MM.1S (cell line): ENCODE measurements at regions not wholly inside any gene's neighbourhood (a gene's known extent, or its start where the extent isn't known, plus 50 kb on each side); places are given as distances from the start of the nearest gene placed in this dataset.

ENCODE experiments used
- DNase-seq: peaks from one replicate; pipeline ENCODE4 v3.0.0-alpha.2; 2015
- H2AFZ ChIP-seq: fragments of 300-600 bp; sonication (generic); 2 replicates; pipeline ENCODE4 v1.6.0; 2016; ENCODE audit warnings: antibody characterized with exemption, low read length
- H3F3A ChIP-seq: fragments of 300-600 bp; sonication (generic); 2 replicates; pipeline ENCODE4 v1.6.1; 2016; ENCODE audit warnings: mild to moderate bottlenecking, antibody characterized with exemption, low read length, moderate library complexity, mixed read lengths; ENCODE audit not compliant: insufficient read depth
- H3K27ac ChIP-seq: fragments of 300-600 bp; sonication (generic); 2 replicates; pipeline ENCODE4 v1.5.1; 2016; ENCODE audit warnings: mild to moderate bottlenecking, low read length
- H3K27me3 ChIP-seq: fragments of 300-600 bp; sonication (generic); replicated peaks from 2 replicates; pipeline ENCODE4 v1.6.0; 2016; ENCODE audit warnings: low read length; ENCODE audit not compliant: insufficient read depth
- H3K36me3 ChIP-seq: fragments of 300-600 bp; sonication (generic); replicated peaks from 2 replicates; pipeline ENCODE4 v1.6.1; 2016; ENCODE audit warnings: mild to moderate bottlenecking, low read length, mixed read lengths; ENCODE audit not compliant: insufficient read depth
- H3K4me1 ChIP-seq: fragments of 300-600 bp; sonication (generic); 2 replicates; pipeline ENCODE4 v1.6.1; 2016; ENCODE audit warnings: low read length, mixed read lengths
- H3K4me2 ChIP-seq: fragments of 300-600 bp; sonication (generic); 2 replicates; pipeline ENCODE4 v1.6.0; 2016; ENCODE audit warnings: low read depth, low read length
- H3K4me3 ChIP-seq: fragments of 300-600 bp; sonication (generic); 2 replicates; pipeline ENCODE4 v1.5.1; 2016; ENCODE audit warnings: low read length, mixed read lengths
- H3K79me2 ChIP-seq: fragments of 300-600 bp; sonication (generic); 2 replicates; pipeline ENCODE4 v1.6.1; 2016; ENCODE audit warnings: mixed run types, low read length, mixed read lengths
- H3K9ac ChIP-seq: fragments of 300-600 bp; sonication (generic); 2 replicates; pipeline ENCODE4 v1.6.1; 2016; ENCODE audit warnings: low read length, mixed read lengths
- H3K9me2 ChIP-seq: fragments of 300-600 bp; sonication (generic); replicated peaks from 2 replicates; pipeline ENCODE4 v1.6.1; 2016; ENCODE audit warnings: mild to moderate bottlenecking, low read length, mixed read lengths; ENCODE audit not compliant: insufficient read depth
- H3K9me3 ChIP-seq: fragments of 300-600 bp; sonication (generic); replicated peaks from 2 replicates; pipeline ENCODE4 v1.6.1; 2016; ENCODE audit warnings: mild to moderate bottlenecking, low read length, mixed read lengths; ENCODE audit not compliant: insufficient read depth
- H4K20me1 ChIP-seq: fragments of 300-600 bp; sonication (generic); 2 replicates; pipeline ENCODE4 v1.6.1; 2016; ENCODE audit warnings: mild to moderate bottlenecking, low read length, moderate library complexity, mixed read lengths; ENCODE audit not compliant: insufficient read depth
- EZH2 ChIP-seq: fragments of 300-600 bp; sonication (generic); optimal IDR thresholded peaks from 2 replicates; pipeline ENCODE3; 2017; ENCODE audit warnings: low read depth, mild to moderate bottlenecking, antibody characterized with exemption, low read length, mixed read lengths
- EZH2phosphoT487 ChIP-seq: fragments of 300-600 bp; sonication (generic); IDR thresholded peaks from 2 replicates; pipeline ENCODE4 v1.6.1; 2018; ENCODE audit warnings: antibody characterized with exemption, low read length
- TF ChIP-seq, protein P1 (sequence below): fragments of 300-600 bp; sonication (generic); IDR thresholded peaks from 2 replicates; pipeline ENCODE4 v1.5.1; 2016; ENCODE audit warnings: antibody characterized with exemption, low read length, mixed read lengths

DNA sequence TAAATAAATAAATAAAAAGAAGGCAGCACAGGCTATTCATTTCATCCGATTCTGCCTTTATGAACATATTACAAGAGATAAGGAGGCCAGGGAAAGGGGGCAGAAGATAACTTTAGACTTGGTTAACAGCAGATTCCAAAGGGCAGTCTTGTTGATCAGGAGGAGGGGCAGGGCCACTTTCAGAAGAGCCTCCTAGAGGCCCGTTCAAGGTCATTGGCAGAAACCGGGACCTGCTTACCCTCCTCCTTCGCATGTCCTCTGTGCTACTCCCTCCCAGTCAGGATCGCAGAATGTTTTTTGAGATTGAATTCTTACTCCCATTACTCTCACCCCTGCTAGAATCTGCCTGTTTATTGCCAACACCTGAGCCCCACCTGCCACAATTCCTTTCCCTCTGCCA is 217.0 kb upstream of the IPO5 start:
- no peaks in the 10 kb centered on the region for H3F3A ChIP-seq
- TF ChIP-seq, protein P1, sequence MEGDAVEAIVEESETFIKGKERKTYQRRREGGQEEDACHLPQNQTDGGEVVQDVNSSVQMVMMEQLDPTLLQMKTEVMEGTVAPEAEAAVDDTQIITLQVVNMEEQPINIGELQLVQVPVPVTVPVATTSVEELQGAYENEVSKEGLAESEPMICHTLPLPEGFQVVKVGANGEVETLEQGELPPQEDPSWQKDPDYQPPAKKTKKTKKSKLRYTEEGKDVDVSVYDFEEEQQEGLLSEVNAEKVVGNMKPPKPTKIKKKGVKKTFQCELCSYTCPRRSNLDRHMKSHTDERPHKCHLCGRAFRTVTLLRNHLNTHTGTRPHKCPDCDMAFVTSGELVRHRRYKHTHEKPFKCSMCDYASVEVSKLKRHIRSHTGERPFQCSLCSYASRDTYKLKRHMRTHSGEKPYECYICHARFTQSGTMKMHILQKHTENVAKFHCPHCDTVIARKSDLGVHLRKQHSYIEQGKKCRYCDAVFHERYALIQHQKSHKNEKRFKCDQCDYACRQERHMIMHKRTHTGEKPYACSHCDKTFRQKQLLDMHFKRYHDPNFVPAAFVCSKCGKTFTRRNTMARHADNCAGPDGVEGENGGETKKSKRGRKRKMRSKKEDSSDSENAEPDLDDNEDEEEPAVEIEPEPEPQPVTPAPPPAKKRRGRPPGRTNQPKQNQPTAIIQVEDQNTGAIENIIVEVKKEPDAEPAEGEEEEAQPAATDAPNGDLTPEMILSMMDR: no peak
- TF ChIP-seq EZH2: no peak
- TF ChIP-seq EZH2phosphoT487: no peak
- no peaks in the 10 kb centered on the region for H3K79me2 ChIP-seq
- no peaks in the 10 kb centered on the region for H3K27me3 ChIP-seq
- no peak overlapping the region for H3K4me3 ChIP-seq
- H2AFZ ChIP-seq: no peak overlapping the region
- no peak overlapping the region for H3K9ac ChIP-seq
- no peaks in the 10 kb centered on the region for H3K9me3 ChIP-seq
- no peaks in the 10 kb centered on the region for H4K20me1 ChIP-seq
- no peaks in the 10 kb centered on the region for H3K4me1 ChIP-seq
- H3K36me3 ChIP-seq: no peaks in the 10 kb centered on the region
- DNase-seq: no peak
- no peak overlapping the region for H3K27ac ChIP-seq
- no peaks in the 10 kb centered on the region for H3K9me2 ChIP-seq
- no peak overlapping the region for H3K4me2 ChIP-seq

DNA sequence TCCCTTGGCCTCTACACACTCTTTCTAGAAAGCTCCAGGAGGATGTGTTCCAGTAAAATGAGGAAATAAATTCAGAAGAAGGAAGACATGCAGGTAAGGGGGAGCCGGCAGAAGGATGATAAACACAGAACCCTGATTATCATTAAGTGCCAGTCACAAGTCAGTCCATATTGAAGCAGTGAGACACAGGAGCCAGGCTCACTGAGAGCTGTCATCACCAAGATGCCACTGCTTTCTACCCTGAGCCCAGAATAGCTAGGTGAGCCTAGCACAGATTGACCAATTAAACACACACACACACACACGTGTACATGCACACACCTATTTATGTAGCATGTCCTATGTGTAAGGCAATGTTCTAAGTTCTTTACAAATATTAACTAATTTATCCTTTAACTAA is 211.4 kb upstream of the IPO5 start:
- Histone ChIP-seq H3K9me2 (no peaks in the 10 kb centered on the region), H2AFZ (no peak overlapping the region), H3K27ac (no peak overlapping the region), H3F3A (no peaks in the 10 kb centered on the region), H3K4me3 (no peak overlapping the region), H3K27me3 (no peaks in the 10 kb centered on the region), H3K9ac (no peak overlapping the region), H3K4me1 (no peaks in the 10 kb centered on the region), H3K36me3 (no peaks in the 10 kb centered on the region), H3K79me2 (no peaks in the 10 kb centered on the region), H3K9me3 (no peaks in the 10 kb centered on the region), H4K20me1 (no peaks in the 10 kb centered on the region), H3K4me2 (no peak overlapping the region)
- TF ChIP-seq EZH2 (no peak), EZH2phosphoT487 (no peak)
- TF ChIP-seq, protein P1: no peak
- no peak for DNase-seq

DNA sequence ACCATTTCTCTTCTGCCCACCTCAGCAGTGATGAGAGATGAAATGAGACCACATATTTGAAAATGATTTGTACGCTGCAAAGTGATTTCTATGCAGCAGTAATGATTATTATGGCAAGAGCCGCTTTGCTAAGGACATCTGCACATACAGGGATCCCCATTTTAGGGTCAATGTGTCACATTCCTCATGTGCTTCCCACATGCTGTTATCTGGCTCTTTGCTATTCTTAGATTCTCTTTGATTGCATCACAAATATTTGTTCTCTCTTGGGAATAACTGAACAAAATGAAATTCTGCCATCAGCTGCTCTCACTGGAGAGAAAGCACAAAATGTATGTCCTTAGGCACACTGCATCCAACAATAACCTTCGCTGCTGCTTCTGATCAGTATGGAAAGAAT is 209.5 kb upstream of the IPO5 start:
- H4K20me1 ChIP-seq: no peaks in the 10 kb centered on the region
- no peaks in the 10 kb centered on the region for H3F3A ChIP-seq
- DNase-seq: no peak
- no peaks in the 10 kb centered on the region for H3K79me2 ChIP-seq
- H3K9ac ChIP-seq: no peak overlapping the region
- no peaks in the 10 kb centered on the region for H3K9me3 ChIP-seq
- TF ChIP-seq, protein P1: no peak
- TF ChIP-seq EZH2 (no peak), EZH2phosphoT487 (no peak)
- H3K36me3 ChIP-seq: no peaks in the 10 kb centered on the region
- no peaks in the 10 kb centered on the region for H3K9me2 ChIP-seq
- H3K4me3 ChIP-seq: no peak overlapping the region
- H3K4me2 ChIP-seq: no peak overlapping the region
- H3K27ac ChIP-seq: no peak overlapping the region
- no peaks in the 10 kb centered on the region for H3K4me1 ChIP-seq
- H2AFZ ChIP-seq: no peak overlapping the region
- no peaks in the 10 kb centered on the region for H3K27me3 ChIP-seq
